ENCODE measurements at regions not wholly inside any gene's neighbourhood (a gene's known extent, or its start where the extent isn't known, plus 50 kb on each side); places are given as distances from the start of the nearest gene placed in this dataset.

- no peak overlapping the region for H3K27ac Mint-ChIP-seq
- DNase-seq, result no peak
- H3K4me3 Mint-ChIP-seq, result no peak overlapping the region
- H3K27me3 Mint-ChIP-seq (ENCODE audit: insufficient read depth), result no peaks in the 10 kb centered on the region
- H3K4me1 ChIP-seq (ENCODE audit: control insufficient read depth, insufficient read depth, low read length), result peaks cover 2% of the 10 kb centered on the region
- H3K27ac ChIP-seq (ENCODE audit: low read depth, low read length), result no peak overlapping the region
- H3K27me3 ChIP-seq (ENCODE audit: control insufficient read depth, insufficient read depth, low read length, poor library complexity, severe bottlenecking), result no peaks in the 10 kb centered on the region
- no peaks in the 10 kb centered on the region for H3K36me3 Mint-ChIP-seq (ENCODE audit: low read depth)
- no peaks in the 10 kb centered on the region for H3K9me3 Mint-ChIP-seq
- WGBS, 2 experiments (ENCODE audit: insufficient coverage in 1 of 2, insufficient read length in 1 of 2), result 83% methylated on average over 1 of the region's 2 CpGs; no CpG with 5 or more reads in 1 of the 2 experiments
- H3K4me1 Mint-ChIP-seq, result peaks cover 3% of the 10 kb centered on the region
- no peak overlapping the region for H3K9ac ChIP-seq (ENCODE audit: extremely low read depth, low read length, poor library complexity, severe bottlenecking)
- H3K9me3 ChIP-seq (ENCODE audit: control insufficient read depth, low read length), result no peaks in the 10 kb centered on the region
- no peaks in the 10 kb centered on the region for H3K36me3 ChIP-seq (ENCODE audit: control insufficient read depth, insufficient read depth, low read length)
- no peak for TF ChIP-seq CTCF (conservative IDR thresholded peaks at IDR 0.05)
- H3K4me3 ChIP-seq (ENCODE audit: low read length), result no peak overlapping the region
These were observed 2090.9 kb upstream of the WWC1 start for GRCh38 chr5:166200532-166200931.

- no peaks in the 10 kb centered on the region for H3K4me1 ChIP-seq (ENCODE audit: control insufficient read depth, insufficient read depth, low read length)
- Mint-ChIP-seq H3K36me3 (ENCODE audit: low read depth) (no peaks in the 10 kb centered on the region), H3K27me3 (ENCODE audit: insufficient read depth) (no peaks in the 10 kb centered on the region), H3K9me3 (no peaks in the 10 kb centered on the region), H3K4me1 (no peaks in the 10 kb centered on the region), H3K4me3 (no peak overlapping the region), H3K27ac (no peak overlapping the region)
- no peaks in the 10 kb centered on the region for H3K36me3 ChIP-seq (ENCODE audit: control insufficient read depth, insufficient read depth, low read length)
- 94 to 95% methylated on average over 3 of the region's 3 CpGs for WGBS, 2 experiments (ENCODE audit: insufficient coverage in 1 of 2, insufficient read length in 1 of 2)
- H3K27ac ChIP-seq (ENCODE audit: low read depth, low read length), result no peak overlapping the region
- no peak for DNase-seq
- no peak overlapping the region for H3K4me3 ChIP-seq (ENCODE audit: low read length)
- H3K9me3 ChIP-seq (ENCODE audit: control insufficient read depth, low read length), result no peaks in the 10 kb centered on the region
- TF ChIP-seq CTCF (conservative IDR thresholded peaks at IDR 0.05), result no peak
- H3K27me3 ChIP-seq (ENCODE audit: control insufficient read depth, insufficient read depth, low read length, poor library complexity, severe bottlenecking), result no peaks in the 10 kb centered on the region
- H3K9ac ChIP-seq (ENCODE audit: extremely low read depth, low read length, poor library complexity, severe bottlenecking), result no peak overlapping the region
These were observed 2079.8 kb upstream of the WWC1 start for GRCh38 chr5:166211640-166212039.

GRCh38 chr5:166236327-166236726 is 2055.1 kb upstream of the WWC1 start:
- no peak for TF ChIP-seq CTCF (conservative IDR thresholded peaks at IDR 0.05)
- 78% methylated on average over 1 of the region's 1 CpG; no CpG with 5 or more reads in 1 of the 2 experiments for WGBS, 2 experiments (ENCODE audit: insufficient coverage in 1 of 2, insufficient read length in 1 of 2)
- Mint-ChIP-seq H3K36me3 (ENCODE audit: low read depth) (peaks cover 3% of the 10 kb centered on the region), H3K27me3 (ENCODE audit: insufficient read depth) (no peaks in the 10 kb centered on the region), H3K27ac (no peak overlapping the region), H3K9me3 (peaks cover 19% of the 10 kb centered on the region), H3K4me1 (no peaks in the 10 kb centered on the region), H3K4me3 (no peak overlapping the region)
- Histone ChIP-seq H3K9me3 (ENCODE audit: control insufficient read depth, low read length) (no peaks in the 10 kb centered on the region), H3K27me3 (ENCODE audit: control insufficient read depth, insufficient read depth, low read length, poor library complexity, severe bottlenecking) (no peaks in the 10 kb centered on the region), H3K4me3 (ENCODE audit: low read length) (no peak overlapping the region), H3K9ac (ENCODE audit: extremely low read depth, low read length, poor library complexity, severe bottlenecking) (no peak overlapping the region), H3K36me3 (ENCODE audit: control insufficient read depth, insufficient read depth, low read length) (no peaks in the 10 kb centered on the region), H3K4me1 (ENCODE audit: control insufficient read depth, insufficient read depth, low read length) (no peaks in the 10 kb centered on the region), H3K27ac (ENCODE audit: low read depth, low read length) (no peak overlapping the region)
- no peak for DNase-seq

Data from endodermal cell (in vitro differentiated cells).